GM21737 (cell line): ENCODE measurements at regions not wholly inside any gene's neighbourhood (a gene's known extent, or its start where the extent isn't known, plus 50 kb on each side); places are given as distances from the start of the nearest gene placed in this dataset.
"Not testable (repeated sequence)": the region's sequence is repeated elsewhere in the genome, so short reads cannot be mapped to it uniquely, and the experiment has no call there.

Source experiments
- ATAC-seq: cut with Tn5 transposase; IDR thresholded peaks from one replicate; pipeline ENCODE4 v1.9.1; 2021; ENCODE audit warnings: mild to moderate bottlenecking, moderate library complexity; ENCODE audit not compliant: unreplicated experiment

GRCh38 chr18:71303743-71304142, 1014.9 kb downstream of the SOCS6 start:
- not testable (repeated sequence) for ATAC-seq

- ATAC-seq: no peak
These were observed 1012.8 kb downstream of the SOCS6 start for GRCh38 chr18:71301596-71301995.

- not testable (repeated sequence) for ATAC-seq
These were observed 1005.4 kb downstream of the SOCS6 start for GRCh38 chr18:71294201-71294600.

- no peak for ATAC-seq
These were observed 1004.5 kb downstream of the SOCS6 start for GRCh38 chr18:71293322-71293721.

GRCh38 chr18:71287268-71287667, 998.4 kb downstream of the SOCS6 start:
- no peak for ATAC-seq

- no peak for ATAC-seq
These were observed 963.6 kb downstream of the SOCS6 start for GRCh38 chr18:71252351-71252865.

DNA sequence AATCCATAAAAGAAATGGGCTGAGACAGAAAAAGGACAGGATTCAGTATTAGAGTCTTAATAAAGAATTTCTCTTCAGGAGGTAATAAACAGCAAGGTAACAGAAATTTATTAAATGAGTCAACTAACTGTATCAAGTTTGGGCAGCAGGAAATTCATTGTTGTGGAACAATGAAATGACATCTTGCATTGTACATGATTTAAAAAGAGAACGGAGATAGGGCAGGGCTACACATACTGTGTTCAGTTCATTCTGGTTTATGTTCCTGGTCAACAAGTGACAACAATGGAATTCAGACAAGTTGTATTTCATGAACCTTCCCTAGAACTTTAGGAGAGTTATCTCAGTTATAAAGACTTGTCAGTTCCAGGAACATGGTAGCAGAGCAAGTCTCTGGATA, 961.3 kb downstream of the SOCS6 start:
- no peak for ATAC-seq

- ATAC-seq: no peak
These were observed 960.9 kb downstream of the SOCS6 start for GRCh38 chr18:71249791-71250190.

DNA sequence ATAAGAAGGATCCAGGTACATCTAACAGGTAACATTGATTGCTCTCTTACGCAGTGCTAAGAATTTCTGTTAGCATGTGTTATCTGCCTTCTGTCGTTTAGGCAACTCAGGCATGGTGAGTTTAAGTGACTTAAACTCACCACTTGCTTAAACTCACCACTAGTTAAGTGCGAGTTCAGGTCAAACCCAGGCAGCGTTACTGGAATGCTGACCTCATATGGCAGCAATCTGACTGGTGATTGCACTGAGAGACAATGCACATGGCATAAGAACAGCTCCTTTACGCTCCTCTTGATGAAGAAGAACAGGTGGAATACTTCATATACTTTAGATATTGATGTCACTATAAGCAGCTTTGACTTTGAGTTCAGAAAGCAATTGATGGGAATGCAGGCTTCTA, 954.1 kb downstream of the SOCS6 start:
- no peak for ATAC-seq

- ATAC-seq: no peak
These were observed 950.3 kb downstream of the SOCS6 start for GRCh38 chr18:71238974-71239624.

GRCh38 chr18:71237641-71238040, 948.8 kb downstream of the SOCS6 start:
- no peak for ATAC-seq

DNA sequence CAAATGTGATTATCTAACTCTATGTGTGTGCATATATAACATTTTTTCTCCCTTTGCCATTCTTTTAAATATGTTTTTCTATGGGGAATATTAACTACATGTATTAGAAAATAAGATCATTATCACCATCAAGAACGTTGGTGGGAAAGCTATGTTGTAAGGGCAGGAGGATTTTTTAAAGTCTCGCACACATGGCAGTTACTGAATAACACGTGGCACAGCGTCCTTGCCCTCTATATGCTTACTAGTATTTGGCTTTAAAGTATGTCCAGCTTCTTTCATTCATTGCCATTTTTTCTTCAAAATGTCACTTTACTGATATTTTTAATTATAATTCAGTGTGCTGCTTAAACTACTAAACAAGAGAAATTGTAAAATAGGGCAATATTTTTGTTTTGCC, 944.3 kb downstream of the SOCS6 start:
- ATAC-seq: no peak

DNA sequence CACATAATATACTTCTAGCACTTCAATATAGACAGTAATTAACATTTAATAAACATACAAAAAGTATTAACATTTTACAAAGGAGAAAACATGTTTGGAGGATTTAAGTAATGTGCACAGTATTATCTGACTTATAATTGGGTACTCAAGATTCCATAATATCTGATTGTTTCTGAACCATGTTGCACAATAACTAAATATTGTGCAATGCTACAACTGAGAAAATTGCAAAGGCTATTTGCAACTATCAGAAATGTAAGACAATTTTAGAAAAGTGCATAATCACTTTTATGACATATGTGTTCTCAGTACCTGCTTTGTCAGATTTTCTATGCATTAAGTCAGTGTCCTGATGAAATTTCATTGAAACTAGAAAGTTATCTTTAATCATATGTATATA, 934.6 kb downstream of the SOCS6 start:
- no peak for ATAC-seq

DNA sequence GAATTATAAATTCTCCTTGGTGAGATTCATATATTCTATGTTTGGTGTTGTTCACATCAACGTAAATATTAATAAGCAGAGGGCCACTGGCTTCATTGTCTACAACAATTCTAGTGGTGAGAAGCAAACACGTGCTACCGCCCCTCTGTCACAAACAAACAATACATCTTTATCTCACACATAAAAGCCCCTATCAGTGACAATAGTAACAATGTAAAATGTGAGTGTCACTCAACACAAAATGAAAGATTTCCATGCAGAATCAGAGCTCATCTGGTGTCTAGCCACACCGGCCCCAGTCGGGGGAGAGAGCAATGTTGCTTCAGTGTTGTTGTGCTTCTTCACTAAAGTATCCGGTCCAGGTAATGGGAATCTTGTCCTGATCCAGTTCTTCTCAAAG, 932.6 kb downstream of the SOCS6 start:
- no peak for ATAC-seq

- ATAC-seq: not testable (repeated sequence)
These were observed 923.9 kb downstream of the SOCS6 start for GRCh38 chr18:71212739-71213138.

DNA sequence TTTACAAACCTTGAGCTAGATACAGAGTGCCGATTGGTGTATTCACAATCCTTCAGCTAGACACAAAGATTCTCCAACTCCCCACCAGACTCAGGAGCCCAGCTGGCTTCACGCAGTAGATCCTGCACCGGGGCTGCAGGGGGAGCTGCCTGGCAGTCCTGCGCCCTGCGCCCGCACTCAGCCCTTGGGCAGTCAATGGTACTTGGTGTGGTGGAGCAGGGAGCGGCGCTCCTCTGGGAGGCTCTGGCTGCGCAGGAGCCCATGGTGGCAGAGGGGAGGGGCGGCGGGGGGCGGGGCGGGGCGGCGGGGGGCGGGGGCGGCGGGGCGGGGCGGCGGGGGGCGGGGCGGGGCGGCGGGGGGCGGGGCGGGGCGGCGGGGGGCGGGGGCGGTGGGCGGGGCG, 923.4 kb downstream of the SOCS6 start:
- no peak for ATAC-seq

DNA sequence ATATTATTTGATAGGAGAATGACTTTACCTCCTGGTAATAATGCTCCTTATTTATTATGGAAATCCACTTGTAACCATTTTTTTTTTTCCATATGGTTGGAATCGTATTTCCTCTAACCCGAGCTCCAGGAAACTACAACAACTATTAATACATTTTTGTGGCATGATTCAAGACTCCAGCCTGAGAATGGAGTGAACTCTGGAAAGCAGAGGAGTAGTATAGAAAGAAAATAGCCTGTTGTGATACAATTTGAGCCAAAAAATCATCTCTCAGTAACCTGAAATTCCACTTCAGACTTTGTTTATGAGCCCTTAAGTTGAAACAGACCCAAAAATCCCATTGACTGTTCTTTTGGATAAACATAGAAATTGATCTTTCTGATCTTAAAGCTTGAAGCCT, 921.1 kb downstream of the SOCS6 start:
- no peak for ATAC-seq

DNA sequence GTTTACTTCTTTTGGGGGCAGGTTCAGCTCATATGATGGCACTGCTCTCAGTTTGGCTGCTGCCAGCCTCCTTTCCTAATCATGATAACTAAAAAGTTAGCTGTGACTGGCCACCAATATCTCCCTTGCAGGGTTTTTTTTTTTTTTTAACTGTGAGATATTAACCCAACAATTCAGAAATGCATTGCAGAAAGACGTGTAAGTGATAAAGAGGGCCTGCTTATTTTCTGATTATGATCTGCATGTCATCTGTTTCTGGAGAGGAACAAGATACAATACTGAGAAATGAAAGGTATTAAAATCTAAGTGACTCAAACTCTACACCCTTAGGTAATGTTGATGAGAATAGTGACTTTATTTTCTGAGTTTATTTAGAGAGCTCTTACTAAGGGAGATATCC, 905.6 kb downstream of the SOCS6 start:
- no peak for ATAC-seq

DNA sequence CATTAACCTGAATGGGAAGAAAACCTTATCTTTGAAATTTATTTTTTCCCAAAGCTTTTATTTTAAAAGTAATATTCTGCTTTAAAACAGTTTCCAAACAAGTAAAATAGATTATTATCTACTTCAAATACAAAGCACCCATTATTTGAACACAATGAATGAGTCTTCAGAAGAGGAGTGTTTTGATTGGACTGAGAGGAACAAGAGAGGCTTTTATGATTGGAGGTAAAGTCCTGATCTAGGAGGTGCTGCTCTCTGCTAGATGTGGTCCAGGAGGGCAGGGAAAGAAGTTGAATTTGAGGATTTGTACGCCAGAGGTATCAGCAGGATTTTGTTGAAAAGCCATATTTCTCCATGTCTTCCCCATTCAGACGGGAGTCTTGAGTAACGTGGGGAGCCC, 900.7 kb downstream of the SOCS6 start:
- ATAC-seq: no peak

DNA sequence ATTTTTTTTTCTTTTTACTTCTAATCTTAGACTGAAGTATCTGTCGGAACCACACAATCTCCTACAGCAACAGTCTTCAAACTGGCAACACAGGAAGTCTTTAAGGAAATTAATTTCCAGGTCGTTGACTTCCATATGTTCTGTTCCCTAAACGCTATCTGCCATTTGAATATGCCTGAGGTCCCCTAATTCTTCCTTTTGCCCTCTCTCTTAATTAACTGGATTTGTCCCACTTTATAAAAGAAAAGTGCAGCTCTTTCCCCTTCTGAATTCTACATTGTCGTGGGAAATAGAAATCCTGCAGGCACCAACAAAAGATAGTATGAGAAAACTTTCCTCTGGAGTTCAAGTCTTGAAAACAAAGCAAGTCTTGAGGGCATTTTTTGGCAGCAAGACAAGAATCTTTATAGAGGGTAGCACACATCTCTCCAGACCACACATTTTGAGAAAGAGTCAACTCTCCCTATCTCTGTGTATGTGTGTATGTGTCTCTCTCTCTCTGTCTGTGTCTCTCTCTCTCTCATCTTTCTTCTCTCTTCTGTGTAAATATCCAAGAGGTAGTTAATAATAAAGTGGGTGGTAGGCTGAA, 879.8 kb downstream of the SOCS6 start:
- no peak for ATAC-seq

DNA sequence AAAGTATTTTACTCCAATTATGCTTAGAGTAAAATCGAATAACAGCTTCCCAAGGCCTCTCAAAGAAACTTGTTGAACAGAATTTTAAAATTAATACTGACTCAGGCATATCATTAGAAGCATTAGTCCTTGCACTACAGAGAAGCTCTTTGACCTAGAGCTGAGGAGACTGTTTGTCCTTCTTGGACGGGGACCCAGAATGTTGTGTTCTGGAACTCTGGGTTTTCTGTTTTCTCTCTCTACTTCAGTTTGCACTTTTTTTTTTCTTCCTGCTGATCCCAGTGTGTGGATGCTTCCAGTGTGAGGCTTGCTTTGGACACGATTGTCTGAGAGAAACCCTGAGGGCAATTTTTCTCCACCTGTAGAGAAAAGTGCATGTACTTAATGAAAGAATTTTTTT, 847.6 kb downstream of the SOCS6 start:
- no peak for ATAC-seq

GRCh38 chr18:71134122-71134521, 845.3 kb downstream of the SOCS6 start:
- no peak for ATAC-seq

DNA sequence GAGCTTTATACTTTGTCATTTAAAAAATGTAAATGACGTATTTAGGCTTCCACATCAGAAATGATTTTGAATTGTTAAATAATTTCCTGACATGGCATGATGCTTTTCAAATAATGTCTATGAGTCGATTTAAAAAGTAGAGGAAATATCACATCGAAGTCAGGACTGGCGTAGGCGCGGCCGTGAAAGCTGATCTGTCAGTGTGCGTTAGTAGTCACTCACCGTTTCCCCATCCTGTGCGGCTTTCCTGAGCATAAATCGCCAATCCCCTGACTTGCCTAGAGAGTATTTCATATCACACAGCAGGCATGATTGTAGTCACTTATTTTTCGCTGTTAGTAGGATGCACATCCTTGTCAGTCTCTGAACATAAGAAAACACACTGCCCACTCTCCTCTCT, 843.1 kb downstream of the SOCS6 start:
- no peak for ATAC-seq
